Mesendoderm (in vitro differentiated cells): ENCODE measurements at regions not wholly inside any gene's neighbourhood (a gene's known extent, or its start where the extent isn't known, plus 50 kb on each side); places are given as distances from the start of the nearest gene placed in this dataset.

Experiments used
- DNase-seq: peaks from one replicate; pipeline ENCODE4 v3.0.0; 2013
- H2AK5ac ChIP-seq: 2 replicates; pipeline ENCODE4 v1.6.1; 2013; ENCODE audit warnings: low read length, inconsistent platforms
- H2BK120ac ChIP-seq: 2 replicates; pipeline ENCODE4 v1.6.1; 2013; ENCODE audit warnings: low read depth, mild to moderate bottlenecking, low read length, moderate library complexity, mixed read lengths
- H2BK15ac ChIP-seq: replicated peaks from 2 replicates; pipeline ENCODE4 v1.6.1; 2013; ENCODE audit warnings: low read depth, mild to moderate bottlenecking, moderate library complexity
- H2BK5ac ChIP-seq: 2 replicates; pipeline ENCODE4 v1.6.1; 2013; ENCODE audit warnings: low read length, inconsistent platforms
- H3K18ac ChIP-seq: 2 replicates; pipeline ENCODE4 v1.6.1; 2013; ENCODE audit warnings: mild to moderate bottlenecking, low read length, mixed read lengths
- H3K23ac ChIP-seq: one replicate; pipeline ENCODE4 v1.6.1; 2013; ENCODE audit warnings: low read length
- H3K27ac ChIP-seq: 2 replicates; pipeline ENCODE4 v1.5.1; 2013; ENCODE audit warnings: low read depth, mild to moderate bottlenecking, inconsistent platforms, low read length, moderate library complexity
- H3K27me3 ChIP-seq: 2 replicates; pipeline ENCODE4 v1.6.1; 2013; ENCODE audit warnings: low read length, control low read depth, mild to moderate bottlenecking, inconsistent platforms; ENCODE audit not compliant: insufficient read depth, poor library complexity
- H3K36me3 ChIP-seq: 2 replicates; pipeline ENCODE4 v1.6.1; 2013; ENCODE audit warnings: low read length, inconsistent platforms; ENCODE audit not compliant: control insufficient read depth, insufficient read depth
- H3K4ac ChIP-seq: one replicate; pipeline ENCODE4 v1.6.1; 2013; ENCODE audit warnings: low read depth, mild to moderate bottlenecking, low read length, moderate library complexity
- H3K4me1 ChIP-seq: 2 replicates; pipeline ENCODE4 v1.6.1; 2013; ENCODE audit warnings: low read depth, low read length, inconsistent platforms; ENCODE audit not compliant: control insufficient read depth
- H3K4me2 ChIP-seq: 2 replicates; pipeline ENCODE4 v1.6.1; 2013; ENCODE audit warnings: low read length
- H3K4me3 ChIP-seq: 2 replicates; pipeline ENCODE4 v1.5.1; 2013; ENCODE audit warnings: mild to moderate bottlenecking, low read length
- H3K56ac ChIP-seq: one replicate; pipeline ENCODE4 v1.6.1; 2013; ENCODE audit warnings: low read length
- H3K79me1 ChIP-seq: 2 replicates; pipeline ENCODE4 v1.6.1; 2013; ENCODE audit warnings: low read length, inconsistent platforms
- H3K79me2 ChIP-seq: 2 replicates; pipeline ENCODE4 v1.6.1; 2013; ENCODE audit warnings: mild to moderate bottlenecking, low read length; ENCODE audit not compliant: control insufficient read depth, insufficient read depth
- H3K9ac ChIP-seq: 2 replicates; pipeline ENCODE4 v1.6.1; 2013; ENCODE audit warnings: low read length, inconsistent platforms
- H4K5ac ChIP-seq: one replicate; pipeline ENCODE4 v1.6.1; 2013; ENCODE audit warnings: low read length
- H4K8ac ChIP-seq: one replicate; pipeline ENCODE4 v1.6.1; 2013; ENCODE audit warnings: low read depth, mild to moderate bottlenecking, control low read depth, low read length, moderate library complexity
- WGBS: extraction: QIAGEN DNeasy Blood & Tissue Kit; methylation state at CpG from one replicate; pipeline ENCODE4 v1.1.7; 2013; ENCODE audit warnings: low lambda C conversion rate, missing lambda C conversion rate; ENCODE audit not compliant: insufficient coverage; ENCODE audit errors: extremely low coverage; 5-methylcytosine and 5-hydroxymethylcytosine counted together

GRCh38 chr10:4742217-4742616, 83.8 kb upstream of the AKR1E2 start:
- no peak overlapping the region for H2BK5ac ChIP-seq
- no peaks in the 10 kb centered on the region for H3K27me3 ChIP-seq
- H3K56ac ChIP-seq, result no peak overlapping the region
- H3K36me3 ChIP-seq, result no peaks in the 10 kb centered on the region
- H2AK5ac ChIP-seq, result no peak overlapping the region
- no peak overlapping the region for H2BK15ac ChIP-seq
- no peak overlapping the region for H4K5ac ChIP-seq
- no peak overlapping the region for H3K4me2 ChIP-seq
- H2BK120ac ChIP-seq, result no peak overlapping the region
- no peak overlapping the region for H3K4me3 ChIP-seq
- H3K27ac ChIP-seq, result no peak overlapping the region
- no peaks in the 10 kb centered on the region for H3K4me1 ChIP-seq
- no peak for DNase-seq
- WGBS, result no CpG with 5 or more reads among the region's 2 CpGs
- no peaks in the 10 kb centered on the region for H3K79me1 ChIP-seq
- H3K18ac ChIP-seq, result no peak overlapping the region
- no peak overlapping the region for H4K8ac ChIP-seq
- H3K4ac ChIP-seq, result no peak overlapping the region
- H3K79me2 ChIP-seq, result no peaks in the 10 kb centered on the region
- no peak overlapping the region for H3K9ac ChIP-seq
- H3K23ac ChIP-seq, result no peak overlapping the region

- H4K5ac ChIP-seq, result no peak overlapping the region
- no peaks in the 10 kb centered on the region for H3K79me1 ChIP-seq
- no peak overlapping the region for H3K4me2 ChIP-seq
- no peaks in the 10 kb centered on the region for H3K36me3 ChIP-seq
- no peak overlapping the region for H3K23ac ChIP-seq
- H3K9ac ChIP-seq, result no peak overlapping the region
- H2BK120ac ChIP-seq, result no peak overlapping the region
- no peak overlapping the region for H3K4ac ChIP-seq
- H3K56ac ChIP-seq, result no peak overlapping the region
- H2BK15ac ChIP-seq, result no peak overlapping the region
- no peak overlapping the region for H3K27ac ChIP-seq
- no peak overlapping the region for H2AK5ac ChIP-seq
- no peak overlapping the region for H3K18ac ChIP-seq
- H3K27me3 ChIP-seq, result no peaks in the 10 kb centered on the region
- DNase-seq, result peak; percentile 6
- no peaks in the 10 kb centered on the region for H3K79me2 ChIP-seq
- H4K8ac ChIP-seq, result no peak overlapping the region
- H2BK5ac ChIP-seq, result no peak overlapping the region
- no peaks in the 10 kb centered on the region for H3K4me1 ChIP-seq
- H3K4me3 ChIP-seq, result no peak overlapping the region
- WGBS, result no CpG with 5 or more reads among the region's 2 CpGs
These were observed 85.5 kb upstream of the AKR1E2 start for GRCh38 chr10:4740471-4740870.

GRCh38 chr10:4736608-4737007, 89.4 kb upstream of the AKR1E2 start:
- Histone ChIP-seq H2AK5ac (no peak overlapping the region), H3K18ac (no peak overlapping the region), H3K79me1 (no peaks in the 10 kb centered on the region), H3K4me1 (no peaks in the 10 kb centered on the region), H3K9ac (no peak overlapping the region), H2BK15ac (no peak overlapping the region), H3K79me2 (no peaks in the 10 kb centered on the region), H4K5ac (no peak overlapping the region), H3K36me3 (no peaks in the 10 kb centered on the region), H4K8ac (no peak overlapping the region), H3K4me3 (no peak overlapping the region), H3K4ac (no peak overlapping the region), H2BK120ac (no peak overlapping the region), H3K56ac (no peak overlapping the region), H3K27ac (no peak overlapping the region), H3K23ac (no peak overlapping the region), H2BK5ac (no peak overlapping the region), H3K27me3 (no peaks in the 10 kb centered on the region), H3K4me2 (no peak overlapping the region)
- no CpG with 5 or more reads among the region's 5 CpGs for WGBS
- DNase-seq, result no peak

- Histone ChIP-seq H3K79me1 (no peaks in the 10 kb centered on the region), H2BK15ac (no peak overlapping the region), H4K5ac (no peak overlapping the region), H3K79me2 (no peaks in the 10 kb centered on the region), H3K4me1 (no peaks in the 10 kb centered on the region), H2BK5ac (no peak overlapping the region), H3K27me3 (no peaks in the 10 kb centered on the region), H3K4me3 (no peak overlapping the region), H3K4me2 (no peak overlapping the region), H4K8ac (no peak overlapping the region), H3K23ac (no peak overlapping the region), H3K27ac (no peak overlapping the region), H3K36me3 (no peaks in the 10 kb centered on the region), H2AK5ac (no peak overlapping the region), H3K4ac (no peak overlapping the region), H2BK120ac (no peak overlapping the region), H3K56ac (no peak overlapping the region), H3K9ac (no peak overlapping the region), H3K18ac (no peak overlapping the region)
- WGBS, result no CpG with 5 or more reads among the region's 7 CpGs
- no peak for DNase-seq
These were observed 89.8 kb upstream of the AKR1E2 start for GRCh38 chr10:4736183-4736582.

GRCh38 chr10:4733843-4734224, 92.2 kb upstream of the AKR1E2 start:
- no peak overlapping the region for H3K23ac ChIP-seq
- no peak for DNase-seq
- H3K79me1 ChIP-seq, result no peaks in the 10 kb centered on the region
- no peaks in the 10 kb centered on the region for H3K27me3 ChIP-seq
- no peak overlapping the region for H4K5ac ChIP-seq
- H2BK15ac ChIP-seq, result no peak overlapping the region
- no peak overlapping the region for H3K27ac ChIP-seq
- no peak overlapping the region for H3K4me3 ChIP-seq
- no peak overlapping the region for H4K8ac ChIP-seq
- H3K79me2 ChIP-seq, result no peaks in the 10 kb centered on the region
- H3K18ac ChIP-seq, result no peak overlapping the region
- no peak overlapping the region for H2BK5ac ChIP-seq
- H2AK5ac ChIP-seq, result no peak overlapping the region
- no peak overlapping the region for H3K4me2 ChIP-seq
- no peaks in the 10 kb centered on the region for H3K36me3 ChIP-seq
- H3K4me1 ChIP-seq, result no peaks in the 10 kb centered on the region
- no peak overlapping the region for H2BK120ac ChIP-seq
- H3K9ac ChIP-seq, result no peak overlapping the region
- no peak overlapping the region for H3K56ac ChIP-seq
- no CpG with 5 or more reads among the region's 3 CpGs for WGBS
- H3K4ac ChIP-seq, result no peak overlapping the region

GRCh38 chr10:4733150-4733842, 92.7 kb upstream of the AKR1E2 start:
- H3K4me3 ChIP-seq, result no peak overlapping the region
- H3K56ac ChIP-seq, result no peak overlapping the region
- no peak overlapping the region for H3K9ac ChIP-seq
- no peak overlapping the region for H4K5ac ChIP-seq
- H2BK120ac ChIP-seq, result no peak overlapping the region
- H3K79me2 ChIP-seq, result no peaks in the 10 kb centered on the region
- no peak overlapping the region for H2BK15ac ChIP-seq
- no peak overlapping the region for H3K23ac ChIP-seq
- no peaks in the 10 kb centered on the region for H3K27me3 ChIP-seq
- H3K4me1 ChIP-seq, result no peaks in the 10 kb centered on the region
- no peaks in the 10 kb centered on the region for H3K79me1 ChIP-seq
- no peak overlapping the region for H3K27ac ChIP-seq
- no peak overlapping the region for H3K4me2 ChIP-seq
- H3K36me3 ChIP-seq, result no peaks in the 10 kb centered on the region
- WGBS, result no CpG with 5 or more reads among the region's 7 CpGs
- no peak for DNase-seq
- no peak overlapping the region for H3K18ac ChIP-seq
- H2BK5ac ChIP-seq, result no peak overlapping the region
- H3K4ac ChIP-seq, result no peak overlapping the region
- H2AK5ac ChIP-seq, result no peak overlapping the region
- H4K8ac ChIP-seq, result no peak overlapping the region
